Ishikawa (cell line): ENCODE measurements at regions not wholly inside any gene's neighbourhood (a gene's known extent, or its start where the extent isn't known, plus 50 kb on each side); places are given as distances from the start of the nearest gene placed in this dataset.

ENCODE experiments used
- CEBPB ChIP-seq: IDR thresholded peaks from 2 replicates; pipeline ENCODE4 v1.6.1; 2012
- CREB1 ChIP-seq: IDR thresholded peaks from 2 replicates; pipeline ENCODE4 v1.6.1; 2012; ENCODE audit warnings: low read depth
- EGR1 ChIP-seq: IDR thresholded peaks from 2 replicates; pipeline ENCODE4 v1.6.1; 2012
- EP300 ChIP-seq: IDR thresholded peaks from 2 replicates; pipeline ENCODE4 v1.6.1; 2012; ENCODE audit warnings: borderline replicate concordance
- FOXM1 ChIP-seq: IDR thresholded peaks from 2 replicates; pipeline ENCODE4 v1.6.1; 2012; ENCODE audit warnings: low read depth, borderline replicate concordance
- NFIC ChIP-seq: IDR thresholded peaks from 2 replicates; pipeline ENCODE4 v1.6.1; 2012
- RAD21 ChIP-seq: IDR thresholded peaks from 2 replicates; pipeline ENCODE4 v1.6.1; 2012; ENCODE audit warnings: low read depth
- TAF1 ChIP-seq: IDR thresholded peaks from 2 replicates; pipeline ENCODE4 v1.6.1; 2012; ENCODE audit warnings: low read depth, mild to moderate bottlenecking
- TCF12 ChIP-seq: IDR thresholded peaks from 2 replicates; pipeline ENCODE4 v1.6.1; 2012; ENCODE audit warnings: low read depth
- TEAD4 ChIP-seq: IDR thresholded peaks from 2 replicates; pipeline ENCODE4 v1.6.1; 2012
- YY1 ChIP-seq: IDR thresholded peaks from 2 replicates; pipeline ENCODE4 v1.6.1; 2012; ENCODE audit warnings: low read depth
- ZBTB7A ChIP-seq: IDR thresholded peaks from 2 replicates; pipeline ENCODE4 v1.6.1; 2012; ENCODE audit warnings: low read depth
- TF ChIP-seq, protein P1 (sequence below): IDR thresholded peaks from 2 replicates; pipeline ENCODE4 v1.6.1; 2012
- TF ChIP-seq, protein P2 (sequence below): IDR thresholded peaks from 2 replicates; pipeline ENCODE4 v1.6.1; 2012
- TF ChIP-seq, protein P3 (sequence below): IDR thresholded peaks from 2 replicates; pipeline ENCODE4 v1.6.1; 2012; ENCODE audit warnings: low read depth, mild to moderate bottlenecking

DNA sequence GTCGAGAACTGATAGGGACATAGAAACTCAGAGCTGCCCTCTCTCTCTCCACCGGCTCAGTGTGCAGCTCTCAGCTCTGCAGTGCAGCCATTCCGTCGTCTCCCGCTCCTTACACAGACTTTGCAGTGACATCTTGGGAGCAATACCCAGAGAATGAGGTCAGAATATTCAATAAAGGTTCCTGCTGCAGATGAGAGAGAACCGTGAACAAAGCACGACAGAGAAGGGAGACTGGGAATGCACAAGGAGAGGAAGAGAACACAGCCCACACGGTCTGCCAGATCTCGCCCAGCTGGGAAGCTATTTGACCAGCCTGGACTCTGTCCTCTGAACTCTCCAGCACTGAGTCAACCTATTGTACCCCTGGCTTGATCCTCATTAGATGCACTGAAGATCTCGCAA is 118.0 kb upstream of the PPARGC1A start:
- TF ChIP-seq NFIC (no peak), CREB1 (no peak), ZBTB7A (no peak), FOXM1 (no peak)
- TF ChIP-seq, protein P1, sequence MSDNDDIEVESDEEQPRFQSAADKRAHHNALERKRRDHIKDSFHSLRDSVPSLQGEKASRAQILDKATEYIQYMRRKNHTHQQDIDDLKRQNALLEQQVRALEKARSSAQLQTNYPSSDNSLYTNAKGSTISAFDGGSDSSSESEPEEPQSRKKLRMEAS, result no peak

DNA sequence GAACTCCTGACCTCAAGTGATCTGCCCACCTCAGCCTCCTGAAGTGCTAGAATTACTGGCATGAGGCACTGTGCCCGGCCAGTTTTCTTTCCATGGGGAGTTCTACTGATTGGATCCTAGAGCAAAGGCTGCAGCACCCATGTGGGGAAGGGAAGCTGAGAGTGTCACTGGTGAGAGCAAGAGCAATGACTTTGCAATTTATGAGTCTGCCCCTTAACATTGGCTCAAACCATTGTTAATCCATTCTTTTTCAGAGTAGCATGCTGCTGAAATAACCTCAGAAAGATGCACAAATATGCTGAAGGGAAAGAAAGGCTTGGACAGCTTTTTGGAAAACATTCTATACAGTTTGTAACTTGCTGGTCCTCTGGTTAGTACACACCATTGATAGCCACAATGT is 116.4 kb upstream of the PPARGC1A start:
- TF ChIP-seq ZBTB7A (no peak), EGR1 (no peak), TCF12 (no peak), YY1 (no peak), CEBPB (no peak), NFIC (no peak), CREB1 (no peak), FOXM1 (no peak), RAD21 (no peak), TEAD4 (no peak), TAF1 (no peak), EP300 (no peak)
- TF ChIP-seq, protein P1, result no peak
- TF ChIP-seq, protein P2, sequence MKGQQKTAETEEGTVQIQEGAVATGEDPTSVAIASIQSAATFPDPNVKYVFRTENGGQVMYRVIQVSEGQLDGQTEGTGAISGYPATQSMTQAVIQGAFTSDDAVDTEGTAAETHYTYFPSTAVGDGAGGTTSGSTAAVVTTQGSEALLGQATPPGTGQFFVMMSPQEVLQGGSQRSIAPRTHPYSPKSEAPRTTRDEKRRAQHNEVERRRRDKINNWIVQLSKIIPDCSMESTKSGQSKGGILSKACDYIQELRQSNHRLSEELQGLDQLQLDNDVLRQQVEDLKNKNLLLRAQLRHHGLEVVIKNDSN, result no peak
- TF ChIP-seq, protein P3, sequence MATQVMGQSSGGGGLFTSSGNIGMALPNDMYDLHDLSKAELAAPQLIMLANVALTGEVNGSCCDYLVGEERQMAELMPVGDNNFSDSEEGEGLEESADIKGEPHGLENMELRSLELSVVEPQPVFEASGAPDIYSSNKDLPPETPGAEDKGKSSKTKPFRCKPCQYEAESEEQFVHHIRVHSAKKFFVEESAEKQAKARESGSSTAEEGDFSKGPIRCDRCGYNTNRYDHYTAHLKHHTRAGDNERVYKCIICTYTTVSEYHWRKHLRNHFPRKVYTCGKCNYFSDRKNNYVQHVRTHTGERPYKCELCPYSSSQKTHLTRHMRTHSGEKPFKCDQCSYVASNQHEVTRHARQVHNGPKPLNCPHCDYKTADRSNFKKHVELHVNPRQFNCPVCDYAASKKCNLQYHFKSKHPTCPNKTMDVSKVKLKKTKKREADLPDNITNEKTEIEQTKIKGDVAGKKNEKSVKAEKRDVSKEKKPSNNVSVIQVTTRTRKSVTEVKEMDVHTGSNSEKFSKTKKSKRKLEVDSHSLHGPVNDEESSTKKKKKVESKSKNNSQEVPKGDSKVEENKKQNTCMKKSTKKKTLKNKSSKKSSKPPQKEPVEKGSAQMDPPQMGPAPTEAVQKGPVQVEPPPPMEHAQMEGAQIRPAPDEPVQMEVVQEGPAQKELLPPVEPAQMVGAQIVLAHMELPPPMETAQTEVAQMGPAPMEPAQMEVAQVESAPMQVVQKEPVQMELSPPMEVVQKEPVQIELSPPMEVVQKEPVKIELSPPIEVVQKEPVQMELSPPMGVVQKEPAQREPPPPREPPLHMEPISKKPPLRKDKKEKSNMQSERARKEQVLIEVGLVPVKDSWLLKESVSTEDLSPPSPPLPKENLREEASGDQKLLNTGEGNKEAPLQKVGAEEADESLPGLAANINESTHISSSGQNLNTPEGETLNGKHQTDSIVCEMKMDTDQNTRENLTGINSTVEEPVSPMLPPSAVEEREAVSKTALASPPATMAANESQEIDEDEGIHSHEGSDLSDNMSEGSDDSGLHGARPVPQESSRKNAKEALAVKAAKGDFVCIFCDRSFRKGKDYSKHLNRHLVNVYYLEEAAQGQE, result no peak

DNA sequence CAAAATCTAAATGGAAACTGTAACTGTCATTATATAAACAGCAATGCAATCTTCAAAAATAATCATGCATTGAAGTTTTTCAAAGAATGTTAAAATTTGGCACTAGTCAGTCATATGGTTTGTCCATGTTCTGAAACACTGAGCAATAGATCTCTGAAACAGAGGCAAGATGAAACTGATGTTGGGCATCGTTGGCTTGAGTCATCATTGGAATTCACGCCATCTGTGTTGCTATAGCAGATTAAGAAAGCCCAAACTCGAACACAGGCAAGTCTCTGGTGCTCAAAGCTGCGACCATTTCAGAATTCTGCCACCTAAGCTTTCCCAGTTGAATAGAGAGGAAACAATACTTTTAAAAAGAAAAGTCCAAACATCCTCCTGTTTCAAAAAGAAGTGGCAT is 114.1 kb upstream of the PPARGC1A start:
- TF ChIP-seq FOXM1, result no peak

DNA sequence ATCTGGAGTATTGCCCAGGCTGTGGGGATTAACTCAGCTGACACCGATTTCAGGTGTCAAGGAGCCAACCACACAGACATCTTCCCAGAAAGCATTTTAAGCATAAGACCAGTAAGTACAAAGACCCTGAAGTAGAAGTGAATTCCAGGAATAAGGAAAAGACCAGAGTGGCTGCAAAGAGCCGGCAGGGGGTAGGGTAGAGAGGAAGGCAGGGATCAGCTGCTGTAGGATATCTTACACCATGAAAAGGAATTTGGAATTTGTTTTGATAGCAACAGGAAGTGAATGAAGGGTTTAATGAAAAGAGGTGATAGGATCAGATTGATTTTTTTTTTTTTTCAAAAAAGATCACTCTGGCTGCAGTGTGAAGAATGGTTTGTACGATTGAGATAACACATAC is 113.6 kb upstream of the PPARGC1A start:
- TF ChIP-seq TAF1 (no peak), ZBTB7A (no peak), TCF12 (no peak), EP300 (no peak)
- TF ChIP-seq, protein P3, result no peak

DNA sequence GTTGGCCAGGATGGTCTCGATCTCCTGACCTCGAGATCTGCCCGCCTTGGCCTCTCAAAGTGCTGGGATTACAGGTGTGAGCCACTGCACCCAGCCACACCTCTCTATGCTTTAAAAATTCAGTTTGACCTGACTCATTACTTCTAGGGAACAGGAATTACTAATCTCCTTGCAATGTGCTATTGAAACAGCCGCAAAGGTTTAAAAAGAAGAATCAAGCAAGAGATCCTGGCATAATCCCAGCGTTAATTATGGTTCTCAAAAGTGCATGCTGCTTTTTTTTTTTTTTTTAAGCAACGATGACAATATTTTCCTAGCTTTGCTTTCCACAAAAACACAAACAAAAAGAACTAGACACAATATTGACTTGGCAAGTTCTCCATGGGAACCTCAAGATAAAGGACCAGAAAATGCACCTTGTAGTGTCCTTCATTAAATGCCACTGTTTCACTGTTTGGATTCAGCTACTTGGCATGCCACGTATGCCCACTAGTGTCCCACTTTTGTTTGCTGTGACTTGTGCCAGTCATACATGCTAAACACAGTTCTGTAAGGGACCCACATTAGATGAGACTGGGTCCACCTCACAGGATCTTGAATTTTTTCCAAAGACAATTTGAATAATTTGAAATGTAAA is 112.6 kb upstream of the PPARGC1A start:
- TF ChIP-seq, protein P2, result no peak
- no peak for TF ChIP-seq EGR1
- TF ChIP-seq YY1, result no peak
- no peak for TF ChIP-seq CREB1
- TF ChIP-seq, protein P3, result no peak
